C4-2B (cell line): ENCODE measurements at regions not wholly inside any gene's neighbourhood (a gene's known extent, or its start where the extent isn't known, plus 50 kb on each side); places are given as distances from the start of the nearest gene placed in this dataset.

Experiments
- H3K27ac ChIP-seq: fragments of 450-650 bp; 2 replicates; pipeline ENCODE4 v1.5.1; 2017
- ZFX ChIP-seq: fragments of 450-650 bp; IDR thresholded peaks from 2 replicates; pipeline ENCODE4 v1.6.1; 2017
- TF ChIP-seq, protein P1 (sequence below): fragments of 450-650 bp; conservative IDR thresholded peaks from 2 replicates; pipeline ENCODE4 v1.5.1; 2017; ENCODE audit warnings: mild to moderate bottlenecking

DNA sequence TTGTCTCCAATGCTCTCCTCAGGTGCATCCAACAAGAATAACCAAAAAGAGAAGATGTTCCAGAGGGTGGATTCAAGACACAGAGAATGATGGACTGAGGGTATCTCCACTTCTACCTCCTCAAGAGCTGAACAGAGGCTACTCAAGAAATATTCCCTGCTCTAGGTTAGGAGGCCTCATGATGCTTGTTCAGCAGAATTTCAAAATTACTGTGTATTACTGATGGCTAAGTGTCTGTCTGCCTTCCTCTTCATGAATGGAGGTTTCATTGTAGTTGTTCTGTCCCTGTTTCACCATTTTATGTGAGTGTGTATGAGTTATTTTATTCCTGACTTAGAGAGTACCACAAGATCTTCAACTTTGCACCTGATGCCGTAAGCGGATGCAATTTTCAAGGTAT lies 76.8 kb downstream of the JRKL start:
- TF ChIP-seq, protein P1, sequence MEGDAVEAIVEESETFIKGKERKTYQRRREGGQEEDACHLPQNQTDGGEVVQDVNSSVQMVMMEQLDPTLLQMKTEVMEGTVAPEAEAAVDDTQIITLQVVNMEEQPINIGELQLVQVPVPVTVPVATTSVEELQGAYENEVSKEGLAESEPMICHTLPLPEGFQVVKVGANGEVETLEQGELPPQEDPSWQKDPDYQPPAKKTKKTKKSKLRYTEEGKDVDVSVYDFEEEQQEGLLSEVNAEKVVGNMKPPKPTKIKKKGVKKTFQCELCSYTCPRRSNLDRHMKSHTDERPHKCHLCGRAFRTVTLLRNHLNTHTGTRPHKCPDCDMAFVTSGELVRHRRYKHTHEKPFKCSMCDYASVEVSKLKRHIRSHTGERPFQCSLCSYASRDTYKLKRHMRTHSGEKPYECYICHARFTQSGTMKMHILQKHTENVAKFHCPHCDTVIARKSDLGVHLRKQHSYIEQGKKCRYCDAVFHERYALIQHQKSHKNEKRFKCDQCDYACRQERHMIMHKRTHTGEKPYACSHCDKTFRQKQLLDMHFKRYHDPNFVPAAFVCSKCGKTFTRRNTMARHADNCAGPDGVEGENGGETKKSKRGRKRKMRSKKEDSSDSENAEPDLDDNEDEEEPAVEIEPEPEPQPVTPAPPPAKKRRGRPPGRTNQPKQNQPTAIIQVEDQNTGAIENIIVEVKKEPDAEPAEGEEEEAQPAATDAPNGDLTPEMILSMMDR = no peak
- TF ChIP-seq ZFX = no peak

DNA sequence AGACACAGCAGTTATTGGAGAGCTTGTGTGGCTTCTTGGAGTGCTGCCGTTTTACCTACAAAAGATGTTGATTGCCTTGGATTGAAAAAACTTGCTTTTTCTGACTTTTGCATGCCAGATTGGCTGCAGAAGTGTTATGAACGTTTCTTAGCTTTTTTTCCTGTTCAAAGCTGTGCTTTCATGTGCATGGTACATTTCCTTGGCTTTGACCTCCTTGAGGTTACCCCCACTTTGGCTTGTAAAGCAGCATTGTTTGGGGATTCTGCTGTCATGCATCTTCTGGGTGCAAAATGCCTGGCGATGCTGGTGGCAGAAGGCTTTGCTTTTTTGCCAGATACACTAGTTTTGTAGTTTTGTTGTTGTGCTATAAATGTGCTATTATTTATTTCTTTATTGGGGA lies 80.0 kb downstream of the JRKL start:
- H3K27ac ChIP-seq = no peak overlapping the region
- TF ChIP-seq, protein P1 = no peak
- TF ChIP-seq ZFX = no peak

More for the DNA sequence above, 76.8 kb downstream of the JRKL start:
- no peak overlapping the region for H3K27ac ChIP-seq

DNA sequence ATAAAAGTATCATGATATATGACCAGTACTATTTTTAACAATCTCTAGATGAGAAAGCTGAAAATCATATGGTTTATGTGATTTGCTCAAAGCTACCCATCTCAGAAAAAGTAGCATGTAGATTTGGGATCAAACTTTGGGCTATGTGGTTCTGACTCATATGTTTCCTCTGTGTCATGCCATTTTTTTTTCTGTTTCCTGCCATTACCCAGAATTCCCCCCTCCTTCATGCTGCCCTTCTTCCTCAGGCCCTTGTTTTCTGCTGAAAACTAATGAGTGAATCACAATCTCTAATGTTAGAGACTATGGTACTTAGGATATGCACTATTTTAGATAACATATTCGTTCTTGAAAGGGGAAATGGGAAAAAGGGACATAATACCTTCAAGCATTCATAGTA lies 80.7 kb downstream of the JRKL start:
- no peak overlapping the region for H3K27ac ChIP-seq
- TF ChIP-seq, protein P1 = no peak
- TF ChIP-seq ZFX = no peak

DNA sequence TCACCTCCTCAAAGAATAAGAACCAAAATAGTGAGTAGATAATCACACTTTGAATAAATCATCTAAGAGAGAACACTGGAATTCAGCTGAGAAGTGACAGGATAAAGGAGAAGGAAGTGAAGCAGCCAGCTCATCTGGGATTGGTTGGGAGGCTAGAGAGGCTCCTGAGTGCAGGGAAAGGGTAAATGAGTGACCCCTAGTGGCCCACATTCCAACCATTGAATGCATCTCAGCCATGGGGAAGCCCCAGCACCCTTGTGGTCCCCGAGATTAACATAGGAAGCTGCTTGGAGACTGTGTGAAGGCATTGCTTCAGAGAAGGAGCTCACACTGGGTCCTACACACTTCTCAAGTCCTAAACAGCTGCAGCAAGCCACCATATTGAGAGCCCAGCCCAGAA lies 82.3 kb downstream of the JRKL start:
- TF ChIP-seq, protein P1 = no peak; the same call in 1 of the 2 replicates
- TF ChIP-seq ZFX = no peak

DNA sequence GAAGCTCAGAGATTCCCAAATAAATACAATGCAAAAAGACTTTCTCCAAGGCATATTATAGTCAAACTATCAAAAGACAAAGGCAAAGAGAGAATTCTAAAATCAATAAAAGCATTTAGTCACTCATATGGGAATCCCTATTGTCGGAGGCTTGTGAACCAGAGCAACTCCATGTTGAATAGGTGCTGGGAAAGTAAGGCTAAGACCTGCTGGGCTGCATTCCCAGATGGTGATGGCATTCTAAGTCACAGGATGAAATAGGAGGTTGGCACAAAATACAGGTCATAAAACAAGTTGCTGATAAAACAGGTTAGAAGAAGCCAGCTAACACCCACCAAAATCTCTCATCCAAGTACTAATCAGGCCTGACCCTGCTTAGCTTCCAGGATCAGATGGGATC lies 84.5 kb downstream of the JRKL start:
- no peak for TF ChIP-seq ZFX
- TF ChIP-seq, protein P1 = no peak

More for the DNA sequence above, 82.3 kb downstream of the JRKL start:
- no peak overlapping the region for H3K27ac ChIP-seq

DNA sequence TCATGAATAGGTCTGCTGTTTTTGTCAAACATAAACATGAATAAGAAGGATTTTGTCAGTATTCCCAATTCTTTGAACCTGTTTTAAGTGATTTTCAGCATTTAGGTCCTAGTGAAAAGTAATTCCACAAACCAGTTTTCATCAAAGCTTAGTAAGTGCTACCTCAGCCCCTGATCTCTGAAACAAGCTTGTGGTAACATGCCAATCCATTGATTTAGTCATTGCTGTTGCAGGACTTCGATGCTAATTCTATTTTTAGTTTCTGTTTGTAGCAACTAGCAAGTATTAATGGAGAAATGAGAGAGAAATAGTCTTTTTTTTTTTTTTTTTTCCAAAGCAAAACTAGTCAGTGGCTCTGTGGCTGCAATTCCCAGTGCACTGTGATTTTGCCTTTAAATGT lies 91.4 kb downstream of the JRKL start:
- no peak overlapping the region for H3K27ac ChIP-seq

More for the DNA sequence above, 84.5 kb downstream of the JRKL start:
- H3K27ac ChIP-seq = no peak overlapping the region

DNA sequence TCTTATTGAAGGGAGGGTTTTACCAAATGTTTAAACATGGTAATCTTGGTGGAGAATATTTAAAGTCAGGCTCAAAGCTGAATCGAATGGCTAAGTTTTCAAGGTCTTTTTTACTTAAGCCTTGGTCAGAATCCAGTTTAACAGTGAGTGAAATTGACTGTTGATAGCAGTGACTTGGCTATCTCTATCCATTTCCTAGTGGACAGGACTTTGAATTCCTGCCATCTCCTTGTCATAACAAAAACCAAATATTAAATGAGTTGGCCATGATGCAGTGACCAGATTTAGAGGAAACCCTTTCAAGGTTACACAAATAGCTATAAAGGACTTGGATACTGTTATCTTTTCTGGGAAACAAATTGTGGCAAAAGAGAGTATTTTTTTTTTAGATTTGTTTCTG lies 92.0 kb downstream of the JRKL start:
- H3K27ac ChIP-seq = no peak overlapping the region
- TF ChIP-seq, protein P1 = no peak
- no peak for TF ChIP-seq ZFX

More for the DNA sequence above, 91.4 kb downstream of the JRKL start:
- TF ChIP-seq, protein P1 = no peak
- no peak for TF ChIP-seq ZFX
